Astrocyte of the spinal cord (primary cell): ENCODE measurements at regions not wholly inside any gene's neighbourhood (a gene's known extent, or its start where the extent isn't known, plus 50 kb on each side); places are given as distances from the start of the nearest gene placed in this dataset.

Experiments used
- DNase-seq: peaks from one replicate; pipeline ENCODE4 v3.0.0; 2011; ENCODE audit warnings: low read depth, low spot score
- H3K4me3 ChIP-seq: 2 replicates; pipeline ENCODE4 v1.5.1; 2011; ENCODE audit warnings: low read depth, mild to moderate bottlenecking, low read length, moderate library complexity
- in situ Hi-C: cut with HindIII; loops from 2 replicates; pipeline ENCODE4 v1.10.0; 2017; ENCODE audit warnings: low sequenced_read_pairs
- TF ChIP-seq, protein P1 (sequence below): IDR thresholded peaks from 2 replicates; pipeline ENCODE4 v1.5.1; 2012; ENCODE audit warnings: low read depth, mild to moderate bottlenecking, low read length, inconsistent platforms

DNA sequence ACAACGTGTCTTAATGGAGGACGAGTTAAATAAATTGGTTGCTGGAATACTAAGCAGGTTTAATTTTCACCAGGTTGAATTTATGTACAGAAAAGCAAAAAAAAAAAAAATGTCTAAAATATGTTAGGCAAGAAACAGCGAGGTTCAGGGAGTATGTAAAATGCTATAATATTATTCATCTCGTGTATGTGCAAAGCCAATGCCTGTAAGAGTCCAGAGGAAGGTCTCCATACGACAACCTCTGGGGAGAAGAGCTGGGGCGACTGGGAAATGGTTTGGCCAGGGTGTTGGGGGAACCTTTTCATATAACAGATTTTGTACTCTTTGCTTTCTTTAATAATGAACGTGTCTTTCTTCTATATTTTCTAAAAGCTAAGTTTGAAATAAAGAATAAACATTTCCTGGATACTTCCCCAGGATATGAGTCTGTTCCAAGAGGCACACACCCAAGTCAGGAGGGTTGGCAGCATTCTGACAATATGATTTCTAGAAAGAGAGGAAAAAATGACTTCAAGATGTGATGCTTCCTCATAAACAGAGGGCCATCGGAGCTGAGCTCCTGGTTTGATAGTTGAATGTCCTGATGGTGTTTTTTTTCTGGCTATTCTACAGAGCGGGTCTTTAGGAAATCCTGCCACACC, 208.6 kb upstream of the MGMT start:
- no peak overlapping the region for H3K4me3 ChIP-seq
- TF ChIP-seq, protein P1, sequence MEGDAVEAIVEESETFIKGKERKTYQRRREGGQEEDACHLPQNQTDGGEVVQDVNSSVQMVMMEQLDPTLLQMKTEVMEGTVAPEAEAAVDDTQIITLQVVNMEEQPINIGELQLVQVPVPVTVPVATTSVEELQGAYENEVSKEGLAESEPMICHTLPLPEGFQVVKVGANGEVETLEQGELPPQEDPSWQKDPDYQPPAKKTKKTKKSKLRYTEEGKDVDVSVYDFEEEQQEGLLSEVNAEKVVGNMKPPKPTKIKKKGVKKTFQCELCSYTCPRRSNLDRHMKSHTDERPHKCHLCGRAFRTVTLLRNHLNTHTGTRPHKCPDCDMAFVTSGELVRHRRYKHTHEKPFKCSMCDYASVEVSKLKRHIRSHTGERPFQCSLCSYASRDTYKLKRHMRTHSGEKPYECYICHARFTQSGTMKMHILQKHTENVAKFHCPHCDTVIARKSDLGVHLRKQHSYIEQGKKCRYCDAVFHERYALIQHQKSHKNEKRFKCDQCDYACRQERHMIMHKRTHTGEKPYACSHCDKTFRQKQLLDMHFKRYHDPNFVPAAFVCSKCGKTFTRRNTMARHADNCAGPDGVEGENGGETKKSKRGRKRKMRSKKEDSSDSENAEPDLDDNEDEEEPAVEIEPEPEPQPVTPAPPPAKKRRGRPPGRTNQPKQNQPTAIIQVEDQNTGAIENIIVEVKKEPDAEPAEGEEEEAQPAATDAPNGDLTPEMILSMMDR: no peak
- in situ Hi-C loops: no loop called here
- DNase-seq: no peak

DNA sequence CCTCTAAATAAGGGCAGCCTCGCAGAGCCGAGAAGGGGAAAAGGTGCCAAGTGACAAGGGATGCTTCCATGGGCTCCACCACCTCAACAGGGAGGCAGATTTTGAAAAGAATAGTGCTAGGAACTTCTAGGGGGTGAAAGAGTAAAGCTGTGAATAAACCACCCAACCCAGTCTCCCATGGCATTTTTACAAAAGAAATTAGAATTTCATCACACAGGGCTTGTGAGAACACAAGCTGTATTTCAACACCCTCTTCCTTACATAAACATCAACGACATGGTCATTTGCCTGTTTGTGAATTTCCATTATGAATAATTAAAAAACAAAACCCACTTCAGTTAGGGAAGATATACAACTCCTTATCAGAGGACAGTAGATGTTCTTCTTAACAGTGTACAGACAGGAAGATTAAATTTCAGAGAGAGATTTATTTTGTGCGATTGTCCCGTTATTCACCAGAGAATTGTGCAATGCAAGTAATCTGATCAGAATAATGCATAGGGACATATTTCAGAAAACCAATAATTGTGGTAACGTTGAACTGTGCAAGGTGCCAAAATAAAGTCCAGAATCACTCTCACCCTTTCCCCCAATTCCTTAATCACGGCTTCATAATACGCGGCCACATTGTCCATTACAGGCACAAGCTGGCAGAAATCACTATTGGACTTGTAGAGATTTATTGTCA, 207.8 kb upstream of the MGMT start:
- TF ChIP-seq, protein P1: no peak
- in situ Hi-C loops: no loop called here
- H3K4me3 ChIP-seq: no peak overlapping the region
- no peak for DNase-seq

DNA sequence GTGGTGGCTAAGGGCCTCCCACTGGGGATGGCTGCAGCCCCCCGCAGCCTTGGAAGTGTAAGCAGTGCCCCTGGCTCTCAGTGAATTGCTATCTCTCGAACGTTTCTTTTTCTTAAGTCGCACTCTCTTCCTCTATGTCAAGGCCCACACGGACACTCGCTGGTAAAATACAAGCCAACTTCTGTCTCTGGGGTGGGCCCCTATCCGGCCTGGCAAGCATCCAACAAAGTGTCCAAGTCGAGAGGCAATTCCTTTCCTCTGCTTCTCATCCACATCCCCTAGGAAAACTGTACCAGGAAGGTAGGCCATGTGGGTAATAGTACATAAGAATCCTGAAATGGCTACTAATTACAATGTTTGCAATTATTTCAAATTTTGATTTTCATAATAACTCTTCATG, 194.9 kb upstream of the MGMT start:
- in situ Hi-C loops: no loop called here
- no peak for DNase-seq
- TF ChIP-seq, protein P1: no peak
- H3K4me3 ChIP-seq: no peak overlapping the region

DNA sequence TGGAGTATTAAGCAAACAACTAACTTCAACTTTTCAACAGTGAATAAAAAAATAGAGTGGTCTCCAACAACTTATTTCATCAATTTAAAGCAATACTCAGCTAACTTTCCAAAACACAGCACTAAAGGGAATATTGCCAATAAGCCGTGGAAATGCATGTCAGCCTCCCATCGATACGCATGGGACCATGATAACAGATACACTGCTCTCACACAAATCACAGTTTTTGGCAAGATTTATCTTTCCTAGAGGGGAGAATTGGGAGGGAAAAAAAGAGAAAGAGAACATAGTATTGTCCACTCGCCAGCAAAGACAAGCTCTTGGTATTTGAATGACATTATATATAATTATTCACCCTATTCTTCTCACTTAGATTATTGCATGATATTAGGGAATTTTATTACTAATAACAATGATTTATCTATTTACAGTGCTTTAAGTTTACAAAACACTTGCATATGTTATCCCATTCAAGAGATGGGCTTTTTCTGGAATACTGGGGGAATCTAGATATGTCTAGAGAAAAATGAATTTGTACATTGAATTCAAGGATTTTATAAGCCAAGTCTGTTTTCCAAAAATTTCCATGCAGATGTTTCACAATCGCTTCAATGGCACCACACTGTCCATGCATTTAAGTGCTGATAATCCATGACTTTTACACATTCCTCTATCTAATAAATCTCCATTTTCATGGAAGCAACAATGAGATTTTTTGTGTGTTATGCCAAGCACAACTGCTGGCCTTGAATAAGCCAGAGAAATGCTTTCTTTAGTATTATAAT, 194.0 kb upstream of the MGMT start:
- TF ChIP-seq, protein P1: no peak
- no peak for DNase-seq
- H3K4me3 ChIP-seq: no peak overlapping the region
- in situ Hi-C loops: no loop called here

DNA sequence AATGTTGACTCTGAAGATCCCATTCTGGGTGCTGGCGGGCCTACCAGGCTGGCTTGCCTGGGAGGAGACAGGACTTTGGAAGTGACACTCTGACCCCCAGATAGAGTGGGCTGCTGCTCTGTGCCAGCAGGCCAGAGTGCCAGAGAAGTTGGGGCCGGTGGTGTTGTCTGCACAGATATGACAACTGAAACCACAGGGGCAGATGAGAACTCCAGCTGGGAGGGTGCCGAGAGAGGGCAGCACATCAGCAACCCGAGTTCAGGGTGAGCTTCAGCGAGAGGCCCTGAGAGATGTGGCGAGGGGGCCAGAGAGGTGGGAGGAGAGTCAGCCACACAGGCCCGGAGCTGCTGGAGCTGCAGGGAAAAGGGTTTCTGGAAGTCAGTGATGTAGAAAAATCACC, 193.2 kb upstream of the MGMT start:
- no peak for DNase-seq
- H3K4me3 ChIP-seq: no peak overlapping the region
- TF ChIP-seq, protein P1: no peak
- in situ Hi-C loops: no loop called here

DNA sequence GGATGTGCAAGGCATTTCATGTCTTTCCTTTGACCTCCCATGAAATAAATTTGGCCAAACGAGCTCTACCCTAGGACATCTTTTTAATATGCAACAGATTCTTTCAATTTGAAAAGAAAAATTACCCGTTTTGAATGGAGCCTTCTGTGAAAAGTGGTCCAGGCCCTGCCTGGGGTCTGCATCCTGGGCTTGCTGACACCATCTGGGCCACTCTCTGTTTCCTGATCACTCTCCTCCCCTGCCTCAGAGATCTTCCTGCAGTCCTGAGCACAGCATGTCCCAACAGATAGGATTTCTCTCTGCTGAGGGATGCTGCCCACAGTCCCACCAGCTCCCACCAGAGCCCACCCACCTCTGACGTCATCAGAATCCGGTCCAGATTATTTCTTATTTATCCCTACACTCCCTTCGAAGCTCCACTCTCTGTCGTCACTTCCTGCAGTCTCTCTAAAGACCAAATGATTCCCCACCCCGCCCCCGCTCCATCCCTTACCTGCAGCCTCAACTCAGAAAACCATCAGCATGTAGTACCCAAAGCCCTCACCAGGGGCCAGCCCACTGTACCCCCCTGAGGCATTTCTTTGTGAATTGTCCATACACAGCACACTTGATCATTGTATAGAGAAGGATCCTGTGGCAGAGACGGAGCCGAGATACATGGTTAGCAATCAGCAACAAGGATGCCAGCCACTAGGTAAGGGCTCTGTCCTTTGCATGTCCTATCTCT, 192.1 kb upstream of the MGMT start:
- DNase-seq: no peak
- in situ Hi-C loops: no loop called here
- H3K4me3 ChIP-seq: no peak overlapping the region
- TF ChIP-seq, protein P1: no peak
